ENCODE measurements at regions not wholly inside any gene's neighbourhood (a gene's known extent, or its start where the extent isn't known, plus 50 kb on each side); places are given as distances from the start of the nearest gene placed in this dataset.
"Not testable (repeated sequence)": the region's sequence is repeated elsewhere in the genome, so short reads cannot be mapped to it uniquely, and the experiment has no call there.

DNA sequence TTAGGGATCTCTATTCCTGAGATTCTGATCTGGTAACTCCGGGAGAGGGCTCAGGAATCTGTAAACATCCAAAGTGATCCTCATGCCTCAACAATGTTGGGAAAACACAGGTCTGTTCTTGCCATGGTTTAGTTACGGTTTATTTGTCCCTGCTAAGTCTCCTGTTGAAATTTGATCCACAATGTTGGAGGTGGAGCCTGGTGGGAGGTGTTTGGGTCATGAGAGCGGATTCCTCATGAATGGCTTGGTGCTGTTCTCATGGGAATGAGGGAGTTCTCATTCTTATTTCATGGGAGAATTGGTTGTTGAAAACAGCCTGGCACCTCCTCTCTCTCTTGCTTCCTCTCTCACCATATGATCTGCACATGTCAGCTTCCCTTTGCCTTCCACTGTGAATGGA lies 608.6 kb upstream of the GOT2 start:
- peaks cover 0 to 6% of the 10 kb centered on the region in 2 experiments for H3K9me3 ChIP-seq (ENCODE audit: control insufficient read depth in 2 of 2, low read length in 2 of 2)
- H3K4me1 ChIP-seq (ENCODE audit: control insufficient read depth, insufficient read depth, low read length, poor library complexity, severe bottlenecking): no peaks in the 10 kb centered on the region
- H3K4me3 ChIP-seq (ENCODE audit: low read depth, low read length): no peak overlapping the region
- H3K4me3 Mint-ChIP-seq: no peak overlapping the region
- no peaks in the 10 kb centered on the region for H3K36me3 ChIP-seq (ENCODE audit: control insufficient read depth, insufficient read depth, low read length)
- H3K27me3 ChIP-seq (ENCODE audit: control insufficient read depth, insufficient read depth, low read length): no peaks in the 10 kb centered on the region
- H3K27ac ChIP-seq (ENCODE audit: insufficient read depth, low read length, poor library complexity, severe bottlenecking): no peak overlapping the region
- no peak for DNase-seq
- no peaks in the 10 kb centered on the region for H3K27me3 Mint-ChIP-seq
- peaks cover 1 to 13% (median 6%) of the 10 kb centered on the region in 7 donors for H3K9me3 Mint-ChIP-seq
- ATAC-seq (ENCODE audit: low read depth in 2 of 2): no peak
- no peak overlapping the region for H3K27ac Mint-ChIP-seq
- H3K4me1 Mint-ChIP-seq: no peaks in the 10 kb centered on the region
- no peaks in the 10 kb centered on the region for H3K36me3 Mint-ChIP-seq

GRCh38 chr16:59341368-59341767 lies 607.3 kb upstream of the GOT2 start:
- no peaks in the 10 kb centered on the region for H3K4me1 Mint-ChIP-seq
- Histone ChIP-seq H3K36me3 (ENCODE audit: control insufficient read depth, insufficient read depth, low read length) (no peaks in the 10 kb centered on the region), H3K9me3 (ENCODE audit: control insufficient read depth in 2 of 2, low read length in 2 of 2) (peaks cover 0 to 6% of the 10 kb centered on the region in 2 experiments), H3K27me3 (ENCODE audit: control insufficient read depth, insufficient read depth, low read length) (no peaks in the 10 kb centered on the region), H3K4me3 (ENCODE audit: low read depth, low read length) (no peak overlapping the region), H3K4me1 (ENCODE audit: control insufficient read depth, insufficient read depth, low read length, poor library complexity, severe bottlenecking) (no peaks in the 10 kb centered on the region), H3K27ac (ENCODE audit: insufficient read depth, low read length, poor library complexity, severe bottlenecking) (no peak overlapping the region)
- no peaks in the 10 kb centered on the region for H3K27me3 Mint-ChIP-seq
- H3K36me3 Mint-ChIP-seq: no peaks in the 10 kb centered on the region
- ATAC-seq (ENCODE audit: low read depth in 2 of 2) (no peak), DNase-seq (no peak)
- H3K27ac Mint-ChIP-seq: no peak overlapping the region
- peaks cover 1 to 14% (median 6%) of the 10 kb centered on the region in 7 donors for H3K9me3 Mint-ChIP-seq
- no peak overlapping the region for H3K4me3 Mint-ChIP-seq

- ATAC-seq (ENCODE audit: low read depth in 2 of 2) (no peak), DNase-seq (no peak)
- H3K4me3 ChIP-seq (ENCODE audit: low read depth, low read length): no peak overlapping the region
- Mint-ChIP-seq H3K4me1 (no peaks in the 10 kb centered on the region), H3K9me3 (peaks cover 1 to 21% (median 6%) of the 10 kb centered on the region in 7 donors), H3K4me3 (no peak overlapping the region), H3K36me3 (no peaks in the 10 kb centered on the region), H3K27me3 (no peaks in the 10 kb centered on the region), H3K27ac (no peak overlapping the region)
- no peaks in the 10 kb centered on the region for H3K36me3 ChIP-seq (ENCODE audit: control insufficient read depth, insufficient read depth, low read length)
- no peak overlapping the region for H3K27ac ChIP-seq (ENCODE audit: insufficient read depth, low read length, poor library complexity, severe bottlenecking)
- H3K4me1 ChIP-seq (ENCODE audit: control insufficient read depth, insufficient read depth, low read length, poor library complexity, severe bottlenecking): no peaks in the 10 kb centered on the region
- no peaks in the 10 kb centered on the region for H3K27me3 ChIP-seq (ENCODE audit: control insufficient read depth, insufficient read depth, low read length)
- H3K9me3 ChIP-seq (ENCODE audit: control insufficient read depth in 2 of 2, low read length in 2 of 2): peaks cover 0 to 4% of the 10 kb centered on the region in 2 experiments
Measured at GRCh38 chr16:59339871-59340270, 605.8 kb upstream of the GOT2 start.

DNA sequence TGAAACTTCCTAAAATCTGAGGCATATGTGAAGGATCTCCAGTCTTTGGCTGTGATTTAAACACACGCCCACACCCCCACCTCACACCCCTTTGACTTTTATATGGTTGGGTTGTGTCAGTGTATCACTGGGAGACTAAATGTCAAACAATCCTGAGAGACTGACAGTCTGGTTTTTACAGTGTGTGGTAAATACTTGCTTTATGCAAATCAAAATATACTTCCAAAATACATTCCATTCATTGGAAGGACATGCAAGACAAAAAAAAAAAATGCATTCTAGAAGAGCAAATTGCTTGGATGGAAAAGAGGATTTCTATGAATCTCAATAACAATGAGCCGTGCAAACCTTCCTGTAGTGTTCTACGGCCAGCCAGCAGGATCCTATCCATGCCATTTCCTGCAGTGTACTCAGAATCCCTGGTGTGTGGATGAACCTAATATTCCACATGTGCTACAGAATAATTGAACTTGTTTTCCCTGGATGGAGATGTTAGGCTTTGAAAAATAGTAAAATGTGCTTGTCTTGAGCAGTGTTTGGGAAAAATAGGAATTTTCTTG lies 602.1 kb upstream of the GOT2 start:
- H3K27ac Mint-ChIP-seq: no peak overlapping the region
- no peak overlapping the region for H3K4me3 Mint-ChIP-seq
- Histone ChIP-seq H3K4me3 (ENCODE audit: low read depth, low read length) (no peak overlapping the region), H3K27ac (ENCODE audit: insufficient read depth, low read length, poor library complexity, severe bottlenecking) (no peak overlapping the region), H3K27me3 (ENCODE audit: control insufficient read depth, insufficient read depth, low read length) (no peaks in the 10 kb centered on the region), H3K4me1 (ENCODE audit: control insufficient read depth, insufficient read depth, low read length, poor library complexity, severe bottlenecking) (no peaks in the 10 kb centered on the region), H3K36me3 (ENCODE audit: control insufficient read depth, insufficient read depth, low read length) (no peaks in the 10 kb centered on the region), H3K9me3 (ENCODE audit: control insufficient read depth in 2 of 2, low read length in 2 of 2) (peaks cover 0 to 4% of the 10 kb centered on the region in 2 experiments)
- no peaks in the 10 kb centered on the region for H3K27me3 Mint-ChIP-seq
- DNase-seq (no peak), ATAC-seq (ENCODE audit: low read depth in 2 of 2) (no peak)
- H3K4me1 Mint-ChIP-seq: no peaks in the 10 kb centered on the region
- H3K9me3 Mint-ChIP-seq: peaks cover 4 to 32% (median 9%) of the 10 kb centered on the region in 7 donors
- H3K36me3 Mint-ChIP-seq: no peaks in the 10 kb centered on the region

GRCh38 chr16:59331708-59332107 lies 597.6 kb upstream of the GOT2 start:
- not testable (repeated sequence) for H3K4me1 Mint-ChIP-seq; H3K36me3 ChIP-seq (ENCODE audit: control insufficient read depth, insufficient read depth, low read length); H3K36me3 Mint-ChIP-seq; DNase-seq; H3K27me3 ChIP-seq (ENCODE audit: control insufficient read depth, insufficient read depth, low read length); ATAC-seq (ENCODE audit: low read depth in 2 of 2); H3K27me3 Mint-ChIP-seq; H3K4me1 ChIP-seq (ENCODE audit: control insufficient read depth, insufficient read depth, low read length, poor library complexity, severe bottlenecking); H3K4me3 ChIP-seq (ENCODE audit: low read depth, low read length); H3K27ac ChIP-seq (ENCODE audit: insufficient read depth, low read length, poor library complexity, severe bottlenecking); H3K4me3 Mint-ChIP-seq; H3K27ac Mint-ChIP-seq; H3K9me3 ChIP-seq (ENCODE audit: control insufficient read depth in 2 of 2, low read length in 2 of 2)
- peaks cover 0 to 32% (median 6%) of the 10 kb centered on the region in 7 donors for H3K9me3 Mint-ChIP-seq

DNA sequence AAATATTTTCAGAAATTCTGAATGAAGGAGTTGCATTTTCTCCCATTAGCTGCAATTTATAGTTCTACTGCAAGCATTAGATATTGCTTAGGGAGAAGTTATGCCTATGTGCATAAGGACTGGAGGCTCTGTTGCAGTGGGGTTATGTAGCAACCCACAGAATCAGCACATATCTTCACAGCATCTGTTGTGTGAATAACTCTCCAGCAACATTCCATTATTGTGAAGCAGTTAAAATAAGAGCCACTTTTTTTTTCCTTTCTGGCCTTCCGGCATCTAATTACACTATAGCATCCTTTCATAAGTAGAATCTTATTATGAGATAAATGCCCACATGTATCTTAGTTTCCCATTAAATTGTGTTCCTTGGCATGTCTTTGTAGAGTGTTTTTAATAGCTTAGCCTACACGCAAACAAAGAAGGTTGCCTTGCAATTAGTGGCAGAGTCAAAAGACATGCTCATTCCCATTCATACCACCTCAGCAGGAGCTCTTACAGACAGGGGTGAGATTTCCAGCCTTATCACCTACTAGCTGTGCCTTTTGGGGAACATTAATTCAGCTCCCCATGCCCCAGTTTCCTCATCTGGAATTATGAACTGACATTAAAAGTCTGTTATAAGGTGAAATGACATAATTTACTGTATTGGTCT lies 596.0 kb upstream of the GOT2 start:
- no peak overlapping the region for H3K27ac ChIP-seq (ENCODE audit: insufficient read depth, low read length, poor library complexity, severe bottlenecking)
- no peak overlapping the region for H3K4me3 Mint-ChIP-seq
- H3K4me1 Mint-ChIP-seq: no peaks in the 10 kb centered on the region
- H3K4me3 ChIP-seq (ENCODE audit: low read depth, low read length): no peak overlapping the region
- no peak overlapping the region for H3K27ac Mint-ChIP-seq
- no peaks in the 10 kb centered on the region for H3K36me3 Mint-ChIP-seq
- ATAC-seq (ENCODE audit: low read depth in 2 of 2) (no peak), DNase-seq (no peak)
- no peaks in the 10 kb centered on the region for H3K27me3 ChIP-seq (ENCODE audit: control insufficient read depth, insufficient read depth, low read length)
- H3K9me3 Mint-ChIP-seq: peaks cover 0 to 23% (median 5%) of the 10 kb centered on the region in 7 donors
- H3K4me1 ChIP-seq (ENCODE audit: control insufficient read depth, insufficient read depth, low read length, poor library complexity, severe bottlenecking): no peaks in the 10 kb centered on the region
- no peaks in the 10 kb centered on the region for H3K27me3 Mint-ChIP-seq
- peaks cover 0 to 2% of the 10 kb centered on the region in 2 experiments for H3K9me3 ChIP-seq (ENCODE audit: control insufficient read depth in 2 of 2, low read length in 2 of 2)
- no peaks in the 10 kb centered on the region for H3K36me3 ChIP-seq (ENCODE audit: control insufficient read depth, insufficient read depth, low read length)

DNA sequence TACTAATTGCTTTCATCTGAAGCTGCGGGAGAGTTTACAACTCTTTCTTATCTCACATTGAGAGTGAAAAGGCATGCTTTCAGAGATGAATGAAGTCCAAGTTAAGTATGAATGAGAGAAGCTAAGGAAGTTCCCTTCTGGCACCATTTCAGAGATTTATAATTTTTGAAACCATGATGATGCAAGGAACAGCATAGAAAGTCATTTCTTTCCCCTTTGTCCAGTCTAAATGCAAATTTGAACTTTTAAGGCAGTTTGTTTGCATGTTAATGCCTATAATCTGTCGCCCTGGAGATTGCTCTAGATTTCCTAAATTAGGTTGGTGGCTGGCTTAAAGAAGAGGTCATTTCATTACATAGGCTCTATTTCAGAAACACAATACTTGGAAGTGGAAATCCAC lies 594.8 kb upstream of the GOT2 start:
- DNase-seq: no peak
- no peaks in the 10 kb centered on the region for H3K27me3 Mint-ChIP-seq
- H3K9me3 Mint-ChIP-seq: peaks cover 1 to 27% (median 5%) of the 10 kb centered on the region in 7 donors
- H3K27ac ChIP-seq (ENCODE audit: insufficient read depth, low read length, poor library complexity, severe bottlenecking): no peak overlapping the region
- no peaks in the 10 kb centered on the region for H3K27me3 ChIP-seq (ENCODE audit: control insufficient read depth, insufficient read depth, low read length)
- no peaks in the 10 kb centered on the region for H3K4me1 Mint-ChIP-seq
- H3K4me1 ChIP-seq (ENCODE audit: control insufficient read depth, insufficient read depth, low read length, poor library complexity, severe bottlenecking): no peaks in the 10 kb centered on the region
- ATAC-seq (ENCODE audit: low read depth in 2 of 2): no peak
- no peak overlapping the region for H3K4me3 Mint-ChIP-seq
- peaks cover 0 to 2% of the 10 kb centered on the region in 2 experiments for H3K9me3 ChIP-seq (ENCODE audit: control insufficient read depth in 2 of 2, low read length in 2 of 2)
- H3K36me3 ChIP-seq (ENCODE audit: control insufficient read depth, insufficient read depth, low read length): no peaks in the 10 kb centered on the region
- H3K4me3 ChIP-seq (ENCODE audit: low read depth, low read length): no peak overlapping the region
- H3K36me3 Mint-ChIP-seq: no peaks in the 10 kb centered on the region
- no peak overlapping the region for H3K27ac Mint-ChIP-seq

- no peak overlapping the region for H3K4me3 Mint-ChIP-seq
- H3K27me3 Mint-ChIP-seq: no peaks in the 10 kb centered on the region
- no peaks in the 10 kb centered on the region for H3K36me3 Mint-ChIP-seq
- no peaks in the 10 kb centered on the region for H3K4me1 ChIP-seq (ENCODE audit: control insufficient read depth, insufficient read depth, low read length, poor library complexity, severe bottlenecking)
- H3K27ac Mint-ChIP-seq: no peak overlapping the region
- DNase-seq: no peak
- peaks cover 0 to 2% of the 10 kb centered on the region in 2 experiments for H3K9me3 ChIP-seq (ENCODE audit: control insufficient read depth in 2 of 2, low read length in 2 of 2)
- H3K36me3 ChIP-seq (ENCODE audit: control insufficient read depth, insufficient read depth, low read length): no peaks in the 10 kb centered on the region
- H3K27me3 ChIP-seq (ENCODE audit: control insufficient read depth, insufficient read depth, low read length): no peaks in the 10 kb centered on the region
- H3K4me1 Mint-ChIP-seq: no peaks in the 10 kb centered on the region
- ATAC-seq (ENCODE audit: low read depth in 2 of 2): no peak
- no peak overlapping the region for H3K4me3 ChIP-seq (ENCODE audit: low read depth, low read length)
- peaks cover 0 to 33% (median 5%) of the 10 kb centered on the region in 7 donors for H3K9me3 Mint-ChIP-seq
- no peak overlapping the region for H3K27ac ChIP-seq (ENCODE audit: insufficient read depth, low read length, poor library complexity, severe bottlenecking)
Measured at GRCh38 chr16:59327894-59328293, 593.8 kb upstream of the GOT2 start.

Measured in CD4-positive, CD25-positive, alpha-beta regulatory T cell (primary cell).